NCI-H2227 (cell line): ENCODE measurements at regions not wholly inside any gene's neighbourhood (a gene's known extent, or its start where the extent isn't known, plus 50 kb on each side); places are given as distances from the start of the nearest gene placed in this dataset.
"Not testable (repeated sequence)": the region's sequence is repeated elsewhere in the genome, so short reads cannot be mapped to it uniquely, and the experiment has no call there.

Source experiments
- DNase-seq: peaks from one replicate; lab custom pipeline; 2025; ENCODE audit not compliant: unreplicated experiment; lab: John Stamatoyannopoulos, UW

DNA sequence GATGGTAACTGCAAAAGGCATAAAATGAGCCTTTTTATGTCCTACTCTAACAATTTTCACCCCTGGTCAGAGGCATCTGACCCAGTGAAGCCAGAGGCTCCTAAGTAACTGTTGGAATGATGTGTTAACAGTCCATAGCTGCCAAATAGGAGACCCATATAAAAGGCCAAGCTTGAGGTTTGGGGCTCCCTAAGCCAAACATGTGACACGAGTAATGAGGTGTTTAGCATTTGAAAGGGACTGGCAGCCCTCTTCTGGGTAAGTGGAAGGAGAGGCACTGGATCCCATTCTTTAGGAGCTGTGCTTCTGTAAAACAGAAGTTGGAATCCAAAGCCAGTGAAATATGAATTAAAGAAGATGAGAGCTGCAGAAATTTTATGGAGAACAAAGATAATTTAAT is 100.6 kb upstream of the PNPLA4 start:
- DNase-seq, result no peak

DNA sequence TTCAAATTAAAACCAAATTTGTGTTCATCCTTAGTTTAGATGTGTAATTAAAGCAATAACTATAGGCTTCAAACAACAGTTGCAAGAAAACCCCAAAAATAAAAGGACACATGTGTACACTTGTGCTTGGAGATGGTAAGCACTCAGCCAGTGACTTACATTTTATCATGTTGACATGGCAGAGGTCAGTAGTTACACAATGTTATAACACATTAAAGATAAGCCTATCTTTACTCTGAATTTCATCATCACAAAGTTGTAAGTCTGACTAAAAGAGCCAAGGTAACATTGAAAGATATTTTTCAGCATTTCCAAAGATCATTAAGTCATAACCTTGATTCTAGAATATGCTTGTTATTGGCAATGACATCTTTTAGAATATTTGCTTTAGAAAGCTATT is 98.5 kb upstream of the PNPLA4 start:
- DNase-seq, result no peak

DNA sequence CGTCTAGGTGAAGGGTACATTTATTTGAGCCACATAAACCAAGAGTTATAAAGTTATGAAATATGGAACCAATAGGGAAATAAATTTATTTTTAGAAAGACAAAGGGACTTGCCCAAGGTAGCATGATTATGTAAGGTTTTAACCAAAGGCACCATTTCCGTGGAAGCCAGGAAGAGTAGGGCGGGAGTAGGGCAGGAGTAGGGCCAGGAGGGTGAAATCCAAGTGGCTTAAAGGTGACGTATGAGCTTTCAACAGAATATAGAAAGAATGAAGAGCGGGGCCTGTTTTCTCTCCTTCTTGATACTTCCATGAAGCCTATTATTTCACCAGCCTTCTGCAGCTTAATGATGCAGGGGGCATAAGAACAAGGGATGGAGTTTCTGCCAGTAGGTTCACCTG is 91.7 kb upstream of the PNPLA4 start:
- no peak for DNase-seq

DNA sequence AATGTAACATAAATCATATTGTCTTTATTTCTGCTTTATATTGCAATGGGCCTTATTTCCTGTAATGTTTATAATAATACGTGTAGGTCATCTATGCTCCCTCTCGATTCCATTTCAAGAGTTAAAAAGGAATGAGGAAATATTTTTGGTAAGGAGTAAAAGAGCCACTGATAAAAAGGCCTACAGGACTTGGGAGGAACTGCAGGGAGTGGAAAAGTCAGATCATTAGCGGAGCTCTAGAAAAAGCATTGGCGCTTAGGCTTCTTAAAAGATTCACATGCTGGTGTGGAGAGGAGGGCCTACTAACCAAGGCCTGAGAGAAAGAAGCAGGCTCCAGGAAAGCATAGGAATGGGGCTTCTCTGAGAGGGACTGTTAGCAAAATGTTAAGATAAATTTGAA is 82.9 kb upstream of the PNPLA4 start:
- DNase-seq, result no peak

DNA sequence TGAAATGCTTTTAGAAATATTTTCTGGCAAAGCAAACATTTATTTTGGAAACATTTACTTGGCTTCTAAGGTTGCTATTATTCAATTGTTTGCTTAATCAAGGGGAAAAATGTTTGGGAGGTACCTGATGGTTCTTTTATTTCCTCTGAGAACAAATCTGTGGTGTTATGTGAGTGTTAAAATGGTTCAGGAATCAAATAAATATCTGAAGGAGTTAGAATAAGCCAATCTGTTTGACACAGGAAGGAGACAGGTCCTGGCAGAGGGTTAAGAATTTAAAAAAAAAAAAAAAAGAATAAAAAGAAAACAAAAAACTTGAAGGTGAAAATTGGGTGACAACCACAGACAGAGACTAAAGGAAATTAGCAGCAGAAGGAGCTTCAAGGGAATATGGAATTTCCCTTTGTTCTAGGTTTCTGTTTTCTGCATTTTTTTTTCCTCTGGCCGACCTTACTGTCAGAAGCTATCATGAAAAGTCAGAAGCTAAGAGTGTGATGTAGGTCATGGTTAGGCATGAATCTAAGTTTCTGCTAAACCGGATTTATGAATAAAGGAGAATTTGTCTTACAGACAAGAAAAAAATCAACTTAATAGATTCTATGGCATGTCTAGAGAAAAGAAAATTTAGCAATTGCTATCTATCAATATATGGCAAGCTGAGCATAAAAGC is 78.6 kb upstream of the PNPLA4 start:
- DNase-seq, result no peak

DNA sequence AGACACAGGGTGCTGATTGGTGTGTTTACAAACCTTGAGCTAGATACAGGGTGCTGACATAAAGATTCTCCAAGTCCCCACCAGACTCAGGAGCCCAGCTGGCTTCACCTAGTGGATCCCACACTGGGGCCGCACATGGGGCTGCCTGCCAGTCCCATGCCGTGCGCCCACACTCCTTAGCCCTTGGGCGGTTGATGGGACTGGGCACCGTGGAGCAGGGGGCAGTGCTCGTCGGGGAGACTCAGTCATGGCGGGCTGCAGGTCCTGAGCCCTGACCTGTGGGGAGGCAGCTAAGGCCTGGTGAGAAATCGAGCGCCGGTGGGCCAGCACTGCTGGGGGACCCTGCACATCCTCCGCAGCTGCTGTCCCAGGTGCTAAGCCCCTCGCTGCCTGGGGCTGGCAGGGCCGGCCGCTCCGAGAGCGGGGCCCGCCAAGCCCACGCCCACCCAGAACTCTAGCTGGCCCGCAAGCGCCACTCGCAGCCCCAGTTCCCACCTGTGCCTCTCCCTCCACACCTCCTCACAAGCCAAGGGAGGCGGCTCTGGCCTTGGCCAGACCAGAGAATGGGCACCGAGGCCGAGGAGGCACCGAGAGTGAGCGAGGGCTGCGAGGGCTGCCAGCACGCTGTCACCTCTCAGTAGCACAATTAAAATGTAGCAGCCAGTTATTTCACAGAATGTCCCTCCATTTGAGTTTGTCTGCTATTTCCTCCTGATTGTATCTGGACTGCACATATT is 76.1 kb upstream of the PNPLA4 start:
- DNase-seq, result no peak

DNA sequence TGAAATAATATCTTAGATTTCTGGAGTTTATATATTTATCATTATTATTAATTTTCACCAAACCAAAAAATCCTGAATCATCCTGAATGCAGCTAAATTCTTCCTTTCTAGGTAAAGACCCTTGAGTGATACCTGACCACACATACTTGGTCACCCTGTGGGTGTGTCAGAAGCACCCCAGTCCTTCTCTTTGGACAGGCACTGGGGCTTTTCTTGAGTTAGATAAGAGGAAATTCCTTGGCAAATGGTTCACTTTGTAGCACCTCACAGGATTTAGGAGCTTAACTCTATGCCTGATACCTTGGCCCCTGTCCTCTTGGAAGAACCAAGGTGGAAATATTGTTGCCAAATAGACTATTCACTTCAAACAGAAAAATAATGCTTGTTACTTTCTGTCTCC is 69.6 kb upstream of the PNPLA4 start:
- DNase-seq, result no peak

DNA sequence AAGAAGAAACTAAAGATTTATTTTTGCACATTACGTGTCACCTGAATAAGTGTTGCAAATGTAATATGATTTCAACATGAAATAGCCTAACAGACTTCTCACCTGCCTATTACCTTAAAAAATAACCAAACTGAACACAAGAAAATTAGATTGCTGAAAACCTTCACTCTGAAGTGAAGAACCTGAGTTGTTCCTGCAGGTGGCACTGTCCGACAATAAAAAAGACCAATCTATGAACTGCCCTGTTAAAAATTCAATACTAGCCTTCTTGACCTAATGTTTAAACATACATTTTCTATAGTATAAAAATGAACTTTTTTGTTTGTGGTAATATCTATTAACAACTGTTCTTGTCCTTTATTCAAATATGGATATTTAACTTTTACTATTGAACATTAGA is 69.2 kb upstream of the PNPLA4 start:
- peak; percentile 68 for DNase-seq

DNA sequence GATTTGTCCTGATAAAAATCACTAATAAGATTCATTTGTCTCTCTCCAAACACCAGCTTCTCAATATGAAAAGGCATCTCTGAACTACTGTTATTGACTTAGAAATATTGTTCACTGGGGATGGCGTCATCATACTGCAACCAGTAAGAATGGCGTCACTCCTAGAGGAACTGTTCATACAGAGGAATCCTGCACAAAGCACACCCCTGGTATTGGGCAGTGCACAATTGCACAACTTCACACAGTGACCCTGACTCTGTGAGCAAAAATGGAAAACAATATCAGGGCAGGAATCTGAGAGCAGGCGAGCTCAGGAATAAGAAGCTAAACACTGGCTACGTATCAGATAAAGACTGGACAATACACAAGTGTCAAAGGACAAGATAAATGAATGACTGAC is 66.7 kb upstream of the PNPLA4 start:
- no peak for DNase-seq

DNA sequence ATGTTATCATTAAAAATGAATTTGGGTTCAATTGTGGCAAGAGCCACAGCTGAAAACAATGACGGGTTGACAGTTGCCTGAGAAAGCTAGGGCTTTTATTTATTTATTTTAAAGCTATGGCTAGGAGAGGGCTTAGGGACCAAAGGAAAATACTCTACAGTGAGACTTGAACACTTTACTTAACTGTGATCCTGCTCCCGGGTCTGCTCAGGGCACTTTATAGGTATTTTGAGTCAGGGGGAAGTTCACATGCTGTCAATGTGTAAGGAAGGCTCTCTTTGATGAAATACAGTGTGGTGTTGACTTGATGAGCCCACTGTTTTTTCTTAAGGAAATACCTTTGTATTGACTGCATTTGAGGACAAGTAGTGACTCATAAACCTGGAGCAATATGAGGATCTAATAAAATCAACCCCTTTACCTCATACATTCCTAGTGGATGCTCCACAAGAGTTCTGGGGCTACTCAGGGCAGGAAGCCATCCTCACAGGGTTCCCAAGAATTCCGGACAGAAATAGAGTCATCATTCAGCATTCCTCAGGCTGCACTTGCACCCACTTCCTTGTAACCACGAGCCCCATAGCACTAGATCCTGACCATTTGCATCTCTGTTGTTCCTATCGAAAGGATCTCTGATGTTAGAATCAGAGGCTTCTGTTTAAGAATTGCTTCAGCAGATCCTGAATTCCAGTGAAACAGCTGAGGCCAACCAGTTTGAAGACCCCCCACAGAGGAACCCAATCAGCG is 61.0 kb upstream of the PNPLA4 start:
- not testable (repeated sequence) for DNase-seq

DNA sequence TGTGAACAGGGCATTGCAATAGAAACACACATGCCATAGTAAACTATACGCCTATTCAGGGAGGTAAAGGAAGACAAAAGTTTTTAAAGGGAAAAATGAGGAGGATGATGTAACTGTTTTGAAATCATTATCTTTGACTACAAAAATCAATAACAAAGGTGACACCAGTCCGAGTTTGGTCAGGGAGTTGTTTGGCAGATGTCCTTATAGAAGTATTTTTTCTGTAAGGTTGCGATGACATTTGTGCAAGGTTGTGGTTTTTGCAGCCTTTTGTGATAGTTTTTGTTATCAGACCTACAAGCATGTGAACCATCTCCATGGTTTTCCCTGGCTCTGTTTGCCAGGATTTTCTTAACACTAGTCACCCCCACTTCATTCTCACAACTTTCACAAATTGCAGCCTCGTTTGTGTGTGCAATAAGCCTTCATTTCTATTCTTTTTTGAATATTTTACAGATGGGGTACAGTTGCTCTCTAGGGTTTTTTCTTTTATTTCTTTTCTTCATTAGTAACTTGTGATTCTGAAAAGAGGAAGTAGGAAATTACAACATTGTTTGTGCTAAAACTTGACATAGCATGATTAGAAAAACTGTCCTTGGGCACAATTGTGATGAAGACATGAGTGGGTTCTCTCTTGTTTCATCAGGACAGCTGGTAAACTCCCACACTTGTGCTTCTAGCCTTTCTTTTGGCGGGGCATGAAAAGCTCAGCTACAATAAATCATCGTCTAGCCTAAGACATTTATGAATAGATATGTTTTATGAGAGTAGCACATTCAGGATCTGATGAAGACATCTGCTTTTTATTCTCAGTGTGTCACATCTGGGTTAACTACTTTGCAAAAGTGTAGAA is 60.2 kb upstream of the PNPLA4 start:
- no peak for DNase-seq

DNA sequence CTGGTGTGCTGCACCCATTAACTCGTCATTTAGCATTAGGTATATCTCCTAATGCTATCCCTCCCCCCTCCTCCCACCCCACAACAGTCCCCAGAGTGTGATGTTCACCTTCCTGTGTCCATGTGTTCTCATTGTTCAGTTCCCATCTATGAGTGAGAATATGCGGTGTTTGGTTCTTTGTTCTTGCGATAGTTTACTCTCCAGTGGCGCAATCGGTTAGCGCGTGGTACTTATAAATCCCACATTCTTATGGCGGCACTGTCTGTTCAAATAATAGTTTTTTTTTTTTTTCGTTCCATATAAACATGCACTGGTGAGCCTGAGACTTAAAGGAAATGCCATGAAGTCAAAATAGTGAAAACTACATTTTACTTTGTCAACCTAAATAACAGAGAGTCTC is 59.5 kb upstream of the PNPLA4 start:
- DNase-seq, result not testable (repeated sequence)

DNA sequence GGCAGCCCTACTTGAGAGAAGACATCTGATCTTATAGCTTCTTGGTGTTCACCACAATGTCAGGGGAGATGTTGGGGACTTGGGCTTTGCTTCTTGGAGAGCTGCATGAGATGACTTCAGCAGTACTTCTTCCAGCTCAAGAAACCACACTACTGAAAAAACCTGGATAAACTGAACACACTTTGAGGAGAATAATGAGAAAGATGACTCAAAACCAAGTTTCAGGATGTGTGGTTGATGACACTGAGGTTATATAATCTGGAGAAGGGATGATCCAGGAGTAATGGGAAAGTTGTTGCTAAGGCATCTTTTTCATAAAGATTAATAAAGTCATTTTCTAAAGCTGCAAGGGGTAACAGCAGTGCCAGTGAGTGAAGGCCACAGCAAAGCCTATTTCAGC is 58.4 kb upstream of the PNPLA4 start:
- no peak for DNase-seq

DNA sequence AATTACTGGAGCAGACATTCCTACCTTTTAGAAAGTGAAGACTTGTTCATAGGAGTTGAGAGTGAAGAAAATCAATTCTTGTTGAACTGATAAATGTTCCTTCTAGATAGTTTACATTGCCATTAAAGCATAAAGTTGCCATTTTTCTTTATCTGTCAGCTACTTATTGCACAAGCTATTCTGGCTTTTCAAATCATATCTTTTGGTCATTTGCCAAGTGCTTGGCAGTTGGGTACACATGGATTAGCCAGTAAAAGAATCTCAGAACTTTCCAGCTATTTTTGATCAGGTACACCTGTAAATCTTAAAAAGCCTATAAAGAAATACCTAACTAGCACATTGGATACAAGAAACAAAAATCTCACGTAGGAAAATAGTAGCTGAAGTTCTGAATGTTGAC is 56.4 kb upstream of the PNPLA4 start:
- no peak for DNase-seq
